Fibroblast of skin of back (primary cell): ENCODE measurements at regions not wholly inside any gene's neighbourhood (a gene's known extent, or its start where the extent isn't known, plus 50 kb on each side); places are given as distances from the start of the nearest gene placed in this dataset.

Source experiments
- DNase-seq: peaks from one replicate; pipeline ENCODE4 v3.0.0-alpha.2; 2013

- peak; percentile 36 for DNase-seq
Observed at GRCh38 chrX:8868906-8869305, 67.7 kb upstream of the FAM9A start.

GRCh38 chrX:8868070-8868773, 67.0 kb upstream of the FAM9A start:
- DNase-seq, result peak; percentile 15

- DNase-seq, result no peak
Observed at GRCh38 chrX:8867406-8867805, 66.2 kb upstream of the FAM9A start.

- DNase-seq, result no peak
Observed at GRCh38 chrX:8864161-8864560, 63.0 kb upstream of the FAM9A start.

- no peak for DNase-seq
Observed at GRCh38 chrX:8861908-8862307, 60.7 kb upstream of the FAM9A start.

- DNase-seq, result no peak
Observed at GRCh38 chrX:8851231-8851886, 50.2 kb upstream of the FAM9A start.
